Psoas muscle (tissue), 7 donors: ENCODE measurements at regions not wholly inside any gene's neighbourhood (a gene's known extent, or its start where the extent isn't known, plus 50 kb on each side); places are given as distances from the start of the nearest gene placed in this dataset.

Experiments
- ATAC-seq, 4 donors: fragments of 200-7000 bp; cut with Tn5 transposase; one replicate each; pipeline ENCODE4 v1.9.1; 2020; ENCODE audit warnings: moderate library complexity in 3 of 4, mild to moderate bottlenecking in 2 of 4
- DNase-seq, 2 donors: peaks; one replicate each; pipeline ENCODE4 v3.0.0-alpha.2; 2020
- H3K27ac ChIP-seq: fragments of 200-600 bp; one replicate; pipeline ENCODE4 v1.8.0; 2022
- H3K27me3 ChIP-seq, 3 donors: fragments of 200-600 bp in 1 of 3; one replicate each; pipeline versions ENCODE4 v1.6.1 to v1.8.0; 2013 to 2022; ENCODE audit warnings: low read length in 2 of 3, mild to moderate bottlenecking in 2 of 3, moderate library complexity in 1 of 3; ENCODE audit not compliant: insufficient read depth in 3 of 3
- H3K36me3 ChIP-seq, 2 donors: fragments of 200-600 bp in 1 of 2; one replicate each; pipeline versions ENCODE4 v1.6.1 to v1.8.0; 2013 to 2022; ENCODE audit warnings: low read depth in 1 of 2, mild to moderate bottlenecking in 1 of 2, moderate library complexity in 1 of 2; ENCODE audit not compliant: insufficient read depth in 1 of 2
- H3K4me1 ChIP-seq: fragments of 200-600 bp; one replicate; pipeline ENCODE4 v1.8.0; 2022
- H3K4me3 ChIP-seq: fragments of 200-600 bp; one replicate; pipeline ENCODE4 v1.8.0; 2022; ENCODE audit warnings: mild to moderate bottlenecking
- H3K9me3 ChIP-seq: fragments of 200-600 bp; one replicate; pipeline ENCODE4 v1.8.0; 2022
- WGBS, 3 donors: extraction: QIAGEN DNeasy Blood & Tissue Kit; methylation state at CpG; one replicate each; pipeline versions ENCODE4 v1.1.6 to v1.1.7; 2013; 5-methylcytosine and 5-hydroxymethylcytosine counted together
- intact Hi-C, 2 donors: fragments of 100-400 bp; cut with DNase I; formaldehyde crosslinking; loops; one replicate each; pipeline versions ENCODE4 v1.11.0 to v1.14.2; 2022
- TF ChIP-seq, protein P1 (sequence below): fragments of 200-600 bp; IDR thresholded peaks from one replicate; pipeline ENCODE4 v1.8.0; 2022; ENCODE audit warnings: antibody characterized with exemption
- donor health status: healthy with polysubstance abuse.
- donor health status: DM: no; HTN: no; CAD: no; lungs with moderate emphysema.
- donor health status: Bipolar disorder and iron deficiency.
- donor health status: healthy.
- donor health status: DM: yes; HTN: yes; CAD: no.
- donor health status: DM: no; HTN: no; CAD: no.
- donor health status: DM: yes; HTN: yes; CAD: no.

DNA sequence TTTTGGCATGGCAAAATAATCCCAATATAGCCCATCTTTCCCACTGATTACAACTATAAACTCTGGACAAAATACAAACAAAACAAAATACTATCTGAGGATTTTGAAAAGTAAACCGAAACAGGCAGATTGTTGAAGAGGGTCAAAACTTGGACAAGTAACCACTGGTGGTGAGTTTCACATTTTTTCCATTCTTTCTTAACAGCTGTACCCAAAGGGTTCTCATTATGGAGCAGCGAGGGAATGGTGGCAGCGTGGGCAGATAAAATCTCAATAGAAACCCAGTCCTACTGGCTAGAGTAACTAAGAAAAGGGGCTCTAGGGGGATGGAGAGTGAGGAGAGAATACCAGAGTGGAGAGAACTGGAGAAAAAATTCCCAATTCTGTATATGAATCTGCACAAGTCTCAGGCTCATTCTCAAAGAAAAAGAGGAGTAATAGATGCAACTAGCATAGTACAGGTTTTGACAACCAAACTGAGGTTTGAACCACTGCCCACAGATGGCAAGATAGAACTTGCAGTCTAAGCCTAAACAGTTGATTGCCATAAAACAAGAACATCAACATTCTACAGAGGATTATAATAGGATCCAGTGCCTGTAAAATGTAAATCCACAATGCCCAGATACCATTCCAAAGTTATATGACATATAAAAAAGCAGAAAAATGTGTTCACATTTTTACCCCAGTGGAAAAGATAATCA, 284.5 kb downstream of the KCNRG start:
- Histone ChIP-seq H3K27me3 (no peaks in the 10 kb centered on the region), H3K36me3 (no peaks in the 10 kb centered on the region), H3K4me3 (no peak overlapping the region), H3K4me1 (no peaks in the 10 kb centered on the region), H3K9me3 (peaks cover 4% of the 10 kb centered on the region), H3K27ac (no peak overlapping the region)
- intact Hi-C loops, result no loop called here
- ATAC-seq, result no peak
- TF ChIP-seq, protein P1, sequence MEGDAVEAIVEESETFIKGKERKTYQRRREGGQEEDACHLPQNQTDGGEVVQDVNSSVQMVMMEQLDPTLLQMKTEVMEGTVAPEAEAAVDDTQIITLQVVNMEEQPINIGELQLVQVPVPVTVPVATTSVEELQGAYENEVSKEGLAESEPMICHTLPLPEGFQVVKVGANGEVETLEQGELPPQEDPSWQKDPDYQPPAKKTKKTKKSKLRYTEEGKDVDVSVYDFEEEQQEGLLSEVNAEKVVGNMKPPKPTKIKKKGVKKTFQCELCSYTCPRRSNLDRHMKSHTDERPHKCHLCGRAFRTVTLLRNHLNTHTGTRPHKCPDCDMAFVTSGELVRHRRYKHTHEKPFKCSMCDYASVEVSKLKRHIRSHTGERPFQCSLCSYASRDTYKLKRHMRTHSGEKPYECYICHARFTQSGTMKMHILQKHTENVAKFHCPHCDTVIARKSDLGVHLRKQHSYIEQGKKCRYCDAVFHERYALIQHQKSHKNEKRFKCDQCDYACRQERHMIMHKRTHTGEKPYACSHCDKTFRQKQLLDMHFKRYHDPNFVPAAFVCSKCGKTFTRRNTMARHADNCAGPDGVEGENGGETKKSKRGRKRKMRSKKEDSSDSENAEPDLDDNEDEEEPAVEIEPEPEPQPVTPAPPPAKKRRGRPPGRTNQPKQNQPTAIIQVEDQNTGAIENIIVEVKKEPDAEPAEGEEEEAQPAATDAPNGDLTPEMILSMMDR, result no peak
- DNase-seq, result no peak
- 50 to 66% (median 54%) methylated on average over 3 of the region's 3 CpGs for WGBS, 3 donors

DNA sequence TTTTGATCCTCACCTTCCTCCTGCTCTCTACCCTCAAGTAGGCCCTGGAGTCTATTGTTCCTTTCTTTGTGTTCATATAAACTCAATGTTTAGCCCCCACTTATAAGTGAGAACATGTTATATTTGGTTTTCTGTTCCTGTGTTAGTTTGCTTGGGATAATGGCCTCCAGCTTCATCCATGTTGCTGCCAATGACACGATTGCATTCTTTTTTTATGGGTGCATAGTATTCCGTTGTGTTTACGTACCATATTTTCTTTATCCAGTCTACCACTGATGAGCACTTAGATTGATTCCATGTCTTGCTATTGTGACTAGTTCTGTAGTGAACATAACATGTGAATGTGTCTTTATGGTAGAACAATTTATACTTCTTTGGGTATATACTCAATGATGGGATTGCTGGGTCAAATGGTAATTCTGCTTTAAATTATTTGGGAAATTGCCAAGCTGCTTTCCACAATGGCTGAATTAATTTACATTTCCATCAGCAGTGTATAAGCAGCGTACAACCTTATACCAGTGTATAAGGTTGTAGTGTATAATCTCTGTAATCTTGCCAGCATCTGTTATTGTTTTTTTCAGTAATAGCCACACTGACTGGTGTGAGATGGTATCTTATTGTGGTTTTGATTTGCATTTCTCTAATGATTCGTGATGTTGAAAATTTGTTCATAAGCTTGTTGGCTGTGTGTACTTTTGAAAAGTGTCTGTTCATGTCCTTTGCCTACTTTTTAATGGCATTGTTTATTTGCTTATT, 288.9 kb downstream of the KCNRG start:
- no peak for DNase-seq
- Histone ChIP-seq H3K9me3 (no peaks in the 10 kb centered on the region), H3K27ac (no peak overlapping the region), H3K4me1 (no peaks in the 10 kb centered on the region), H3K4me3 (no peak overlapping the region), H3K27me3 (no peaks in the 10 kb centered on the region), H3K36me3 (no peaks in the 10 kb centered on the region)
- WGBS, 3 donors, result 82 to 84% (median 83%) methylated on average over 5 of the region's 5 CpGs
- no peak for ATAC-seq
- TF ChIP-seq, protein P1, result no peak
- intact Hi-C loops, result no loop called here

DNA sequence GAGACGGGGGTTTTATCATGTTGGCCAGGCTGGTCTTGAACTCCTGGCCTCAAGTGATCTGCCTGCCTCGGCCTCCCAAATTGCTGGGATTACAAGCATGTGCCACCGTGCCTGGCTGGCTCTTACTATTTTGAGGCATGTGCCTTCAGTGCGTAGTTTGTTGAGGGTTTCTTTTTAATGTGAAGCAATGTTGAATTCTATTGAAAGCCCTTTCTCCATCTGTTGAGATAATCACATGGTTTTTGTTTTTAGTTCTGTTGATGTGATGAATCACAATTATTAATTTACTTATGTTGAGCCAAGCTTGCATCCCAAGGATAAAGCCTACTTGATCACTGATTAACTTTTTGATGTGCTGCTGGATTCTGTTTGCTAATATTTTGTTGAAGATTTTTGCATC, 290.9 kb downstream of the KCNRG start:
- Histone ChIP-seq H3K9me3 (no peaks in the 10 kb centered on the region), H3K27me3 (no peaks in the 10 kb centered on the region), H3K4me1 (no peaks in the 10 kb centered on the region), H3K36me3 (no peaks in the 10 kb centered on the region), H3K27ac (no peak overlapping the region), H3K4me3 (no peak overlapping the region)
- DNase-seq (no peak), ATAC-seq (no peak)
- TF ChIP-seq, protein P1, result no peak
- intact Hi-C loops, result no loop called here
- 89 to 93% (median 90%) methylated on average over 4 of the region's 4 CpGs for WGBS, 3 donors

DNA sequence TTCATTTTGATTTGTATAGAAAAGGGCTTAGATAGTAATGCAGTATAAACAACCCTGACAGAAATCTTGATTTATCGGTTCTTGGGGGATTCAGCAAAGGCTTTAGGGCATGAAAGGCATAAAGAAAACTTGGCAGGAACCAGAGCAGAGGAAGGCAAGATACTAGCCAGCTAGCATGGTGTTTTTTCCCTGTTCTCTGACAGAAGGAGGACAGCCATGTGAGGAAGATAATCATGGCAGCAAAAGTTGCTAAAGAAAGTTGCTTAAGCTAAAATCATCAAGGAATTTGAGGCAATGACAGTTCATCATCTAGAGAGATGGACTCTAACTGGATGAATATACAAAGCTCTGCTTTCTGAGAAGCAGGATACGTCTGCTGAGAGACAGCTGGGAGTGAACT, 294.1 kb downstream of the KCNRG start:
- intact Hi-C loops, result no loop called here
- TF ChIP-seq, protein P1, result no peak

More for the DNA sequence above, 294.1 kb downstream of the KCNRG start:
- no peaks in the 10 kb centered on the region for H3K27me3 ChIP-seq
- WGBS, 3 donors, result 44 to 62% (median 47%) methylated on average over 2 of the region's 2 CpGs
- no peaks in the 10 kb centered on the region for H3K4me1 ChIP-seq
- ATAC-seq, result no peak
- no peak overlapping the region for H3K4me3 ChIP-seq
- no peaks in the 10 kb centered on the region for H3K36me3 ChIP-seq
- H3K9me3 ChIP-seq, result no peaks in the 10 kb centered on the region
- DNase-seq, result no peak
- H3K27ac ChIP-seq, result no peak overlapping the region
